HUES6 (cell line): ENCODE measurements at regions not wholly inside any gene's neighbourhood (a gene's known extent, or its start where the extent isn't known, plus 50 kb on each side); places are given as distances from the start of the nearest gene placed in this dataset.
"Not testable (repeated sequence)": the region's sequence is repeated elsewhere in the genome, so short reads cannot be mapped to it uniquely, and the experiment has no call there.

ENCODE experiments used
- H3K27ac ChIP-seq: 2 replicates; pipeline ENCODE4 v1.7.0; 2013; ENCODE audit warnings: low read depth, mild to moderate bottlenecking, low read length, inconsistent platforms
- H3K27me3 ChIP-seq: 2 replicates; pipeline ENCODE4 v1.6.1; 2013; ENCODE audit warnings: low read length; ENCODE audit not compliant: control insufficient read depth, insufficient read depth
- H3K36me3 ChIP-seq: 2 replicates; pipeline ENCODE4 v1.6.1; 2013; ENCODE audit warnings: low read length; ENCODE audit not compliant: control insufficient read depth, insufficient read depth
- H3K4me1 ChIP-seq: 2 replicates; pipeline ENCODE4 v1.6.1; 2013; ENCODE audit warnings: low read length; ENCODE audit not compliant: control insufficient read depth, insufficient read depth
- H3K4me3 ChIP-seq: 2 replicates; pipeline ENCODE4 v1.5.1; 2013; ENCODE audit warnings: low read depth, low read length
- H3K9ac ChIP-seq: one replicate; pipeline ENCODE4 v1.6.1; 2013; ENCODE audit warnings: mild to moderate bottlenecking, low read length
- H3K9me3 ChIP-seq: 2 replicates; pipeline ENCODE4 v1.6.1; 2013; ENCODE audit warnings: low read depth, low read length; ENCODE audit not compliant: control insufficient read depth, insufficient read depth

DNA sequence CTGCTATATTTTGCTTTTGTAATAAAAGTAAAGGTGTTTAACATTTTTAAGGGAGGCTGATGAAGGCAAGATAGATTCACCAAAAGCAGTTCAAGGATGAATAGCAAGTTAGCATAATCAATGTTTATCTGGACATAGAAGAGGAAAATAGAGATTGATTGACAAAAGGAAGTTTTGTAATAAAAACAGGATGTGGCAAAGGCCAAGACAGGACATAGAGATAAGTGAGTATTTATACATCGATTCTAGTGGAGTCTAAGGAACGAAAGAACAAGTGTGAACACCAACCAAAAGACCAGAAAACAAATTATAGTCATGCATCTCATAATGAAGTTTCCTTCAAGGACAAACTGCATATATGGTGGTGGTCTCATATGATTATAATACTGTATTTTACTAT lies 123.8 kb downstream of the CCDC71L start:
- H3K4me1 ChIP-seq, result no peaks in the 10 kb centered on the region
- H3K27me3 ChIP-seq, result no peaks in the 10 kb centered on the region
- no peak overlapping the region for H3K9ac ChIP-seq
- H3K9me3 ChIP-seq, result no peaks in the 10 kb centered on the region; the same call in none of the 2 replicates
- H3K27ac ChIP-seq, result no peak overlapping the region
- H3K36me3 ChIP-seq, result no peaks in the 10 kb centered on the region
- no peak overlapping the region for H3K4me3 ChIP-seq

DNA sequence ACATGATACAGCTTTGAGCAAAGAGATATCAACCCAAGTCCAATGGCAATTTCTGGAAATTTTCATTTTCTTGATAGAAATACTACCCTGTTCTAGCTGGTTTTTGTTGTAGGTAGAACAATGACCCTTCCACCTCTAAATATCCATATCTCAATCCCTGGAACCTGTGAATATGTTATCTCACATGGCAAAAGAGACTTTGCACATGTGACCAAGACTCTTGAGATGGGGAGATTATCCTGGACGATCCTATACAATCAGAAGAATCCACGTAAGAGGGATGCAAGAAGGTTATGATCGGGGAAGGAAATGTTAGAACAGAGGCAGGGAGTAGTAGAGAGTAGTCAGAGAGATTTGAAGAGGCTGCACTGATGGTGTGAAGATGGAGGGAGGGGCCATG lies 124.9 kb downstream of the CCDC71L start:
- H3K36me3 ChIP-seq, result no peaks in the 10 kb centered on the region
- no peaks in the 10 kb centered on the region for H3K27me3 ChIP-seq
- no peaks in the 10 kb centered on the region for H3K4me1 ChIP-seq
- H3K9me3 ChIP-seq, result no peaks in the 10 kb centered on the region; the same call in none of the 2 replicates
- H3K4me3 ChIP-seq, result no peak overlapping the region
- H3K27ac ChIP-seq, result no peak overlapping the region
- no peak overlapping the region for H3K9ac ChIP-seq

DNA sequence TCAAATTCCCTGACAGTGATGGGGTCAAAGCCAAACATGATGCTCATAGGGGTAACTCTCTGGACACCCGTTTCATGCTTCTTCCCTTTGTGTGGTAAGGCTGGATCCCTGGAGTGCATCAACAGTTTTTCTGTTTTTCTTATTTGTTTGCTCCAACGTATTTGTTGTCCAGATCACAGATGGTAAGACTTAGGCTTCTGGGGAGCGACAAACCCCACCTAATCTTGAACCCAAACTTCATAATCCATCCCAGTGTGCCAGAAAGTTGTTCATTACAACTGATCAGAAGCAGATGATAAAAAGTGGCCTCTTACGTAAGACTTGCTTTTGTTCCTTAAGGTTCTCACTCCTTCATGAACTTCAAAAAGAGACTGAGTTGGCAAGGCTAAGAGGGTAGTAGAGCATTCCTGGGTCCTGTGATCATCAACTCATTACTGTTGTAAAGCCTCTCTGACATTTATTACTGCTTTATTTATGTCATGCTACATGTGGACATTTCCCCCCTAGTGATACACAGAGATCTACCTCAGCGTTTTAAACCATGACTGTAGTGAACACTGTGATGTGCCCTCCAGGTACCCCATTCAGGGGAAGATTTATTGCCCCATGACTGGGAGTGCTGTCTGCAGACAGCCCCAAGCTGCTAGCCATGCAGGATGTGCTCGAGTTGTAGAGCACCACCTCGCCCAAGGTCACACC lies 125.6 kb downstream of the CCDC71L start:
- Histone ChIP-seq H3K27me3 (no peaks in the 10 kb centered on the region), H3K27ac (no peak overlapping the region), H3K9ac (no peak overlapping the region), H3K36me3 (no peaks in the 10 kb centered on the region), H3K4me3 (no peak overlapping the region), H3K9me3 (no peaks in the 10 kb centered on the region; the same call in none of the 2 replicates), H3K4me1 (no peaks in the 10 kb centered on the region)

DNA sequence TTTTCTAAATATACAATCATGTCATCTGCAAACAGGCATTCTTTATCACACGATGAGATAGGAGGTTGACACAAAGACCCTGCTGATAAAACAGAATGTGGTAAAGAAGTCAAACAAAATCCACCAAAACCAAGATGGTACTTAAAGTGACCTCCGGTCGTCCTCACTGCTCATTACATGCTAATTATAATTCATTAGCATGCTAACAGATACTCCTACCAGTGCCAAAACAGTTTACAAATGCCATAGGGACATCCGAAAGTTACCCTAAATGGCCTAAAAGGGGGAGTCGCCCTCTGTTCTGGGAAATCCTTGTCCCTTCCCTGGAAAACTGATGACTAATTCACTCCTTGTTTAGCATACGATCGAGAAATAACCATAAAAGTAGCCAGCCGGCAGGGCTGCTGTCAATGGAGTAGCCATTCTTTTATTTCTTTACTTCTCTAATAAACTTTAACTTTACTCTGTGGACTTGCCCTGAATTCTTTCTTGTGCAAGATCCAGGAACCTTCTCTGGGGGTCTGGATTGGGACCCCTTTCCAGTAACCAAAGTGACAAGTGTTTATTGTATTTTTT lies 126.6 kb downstream of the CCDC71L start:
- H3K4me1 ChIP-seq, result no peaks in the 10 kb centered on the region
- H3K9ac ChIP-seq, result no peak overlapping the region
- H3K4me3 ChIP-seq, result no peak overlapping the region
- H3K9me3 ChIP-seq, result no peaks in the 10 kb centered on the region; the same call in none of the 2 replicates
- H3K27me3 ChIP-seq, result no peaks in the 10 kb centered on the region
- H3K36me3 ChIP-seq, result no peaks in the 10 kb centered on the region
- H3K27ac ChIP-seq, result no peak overlapping the region

DNA sequence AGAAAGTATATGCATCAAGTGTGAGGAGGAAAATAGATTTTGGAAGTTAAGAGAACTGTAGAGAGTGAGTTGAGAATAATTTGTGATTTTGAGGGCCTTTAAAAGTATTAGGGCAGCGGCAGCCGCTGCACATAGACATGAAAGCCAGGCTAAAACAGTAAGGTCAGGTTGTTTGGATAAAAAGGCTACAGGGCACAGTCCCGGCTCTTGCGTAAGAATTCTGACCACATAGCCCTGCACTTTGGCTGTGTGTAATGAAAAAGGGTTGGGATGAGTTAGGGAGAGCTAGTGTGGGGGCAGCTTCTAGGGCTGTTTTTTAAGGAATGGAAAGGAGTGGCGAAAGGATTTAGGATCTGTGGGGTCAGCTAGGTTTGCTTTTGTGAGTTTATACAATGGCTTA lies 130.8 kb downstream of the CCDC71L start:
- H3K36me3 ChIP-seq, H3K4me1 ChIP-seq, H3K9me3 ChIP-seq, H3K27me3 ChIP-seq, H3K27ac ChIP-seq, H3K9ac ChIP-seq, H3K4me3 ChIP-seq: not testable (repeated sequence)

DNA sequence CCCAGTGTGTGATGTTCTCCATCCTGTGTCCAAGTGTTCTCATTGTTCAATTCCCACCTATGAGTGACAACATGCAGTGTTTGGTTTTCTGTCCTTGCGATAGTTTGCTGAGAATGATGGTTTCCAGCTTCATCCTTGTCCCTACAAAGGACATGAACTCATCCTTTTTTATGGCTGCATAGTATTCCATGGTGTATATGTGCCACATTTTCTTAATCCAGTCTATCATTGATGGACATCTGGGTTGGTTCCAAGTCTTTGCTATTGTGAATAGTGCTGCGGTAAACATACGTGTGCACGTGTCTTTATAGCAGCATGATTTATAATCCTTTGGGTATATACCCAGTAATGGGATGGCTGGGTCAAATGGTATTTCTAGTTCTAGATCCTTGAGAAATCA lies 134.3 kb downstream of the CCDC71L start:
- H3K4me1 ChIP-seq, H3K4me3 ChIP-seq, H3K36me3 ChIP-seq: not testable (repeated sequence)

DNA sequence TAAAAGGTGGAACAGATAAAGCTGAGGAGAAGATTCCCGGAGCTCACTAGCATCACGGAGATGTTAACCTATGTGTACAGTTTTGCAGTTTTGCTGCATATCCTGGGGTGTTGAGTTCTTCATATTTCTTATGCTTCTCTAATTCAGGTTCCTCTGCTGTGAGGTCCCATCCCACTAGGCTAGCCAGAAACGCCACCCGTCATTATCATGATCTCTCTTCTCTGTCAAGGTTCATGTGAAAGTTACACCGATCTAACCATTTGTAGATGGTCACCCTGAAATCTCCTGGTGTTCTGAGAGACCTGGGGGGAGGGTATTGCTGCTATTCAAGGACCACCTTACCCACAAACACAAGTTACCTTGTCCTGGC lies 136.3 kb downstream of the CCDC71L start:
- Histone ChIP-seq H3K9me3 (no peaks in the 10 kb centered on the region), H3K27ac (no peak overlapping the region), H3K27me3 (no peaks in the 10 kb centered on the region), H3K36me3 (no peaks in the 10 kb centered on the region), H3K9ac (no peak overlapping the region), H3K4me1 (peaks cover 6% of the 10 kb centered on the region; the same call in 1 of the 2 replicates), H3K4me3 (no peak overlapping the region)

More for the DNA sequence above, 134.3 kb downstream of the CCDC71L start:
- H3K27me3 ChIP-seq, H3K27ac ChIP-seq, H3K9me3 ChIP-seq, H3K9ac ChIP-seq: not testable (repeated sequence)

DNA sequence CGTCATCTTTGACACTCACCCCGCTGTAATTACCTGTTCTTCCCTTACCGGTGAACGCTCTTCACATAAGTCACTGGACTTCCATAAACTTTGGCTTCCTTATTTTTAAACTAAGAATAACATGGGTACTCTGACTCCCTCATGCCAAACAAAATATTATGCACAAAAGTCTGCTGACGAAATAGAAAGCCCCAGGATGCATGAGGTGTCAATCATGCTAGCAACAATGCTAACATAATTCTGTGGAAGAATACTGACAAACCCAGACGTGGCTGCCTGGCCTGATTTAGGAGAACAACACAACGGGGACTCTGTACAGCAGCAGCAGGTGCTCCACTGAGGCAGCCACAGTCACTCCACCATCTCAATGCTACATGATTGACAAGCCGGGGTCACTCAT lies 137.5 kb downstream of the CCDC71L start:
- no peak overlapping the region for H3K27ac ChIP-seq
- peaks cover 6% of the 10 kb centered on the region; the same call in 1 of the 2 replicates for H3K4me1 ChIP-seq
- H3K9me3 ChIP-seq, result no peaks in the 10 kb centered on the region
- H3K4me3 ChIP-seq, result no peak overlapping the region
- no peak overlapping the region for H3K9ac ChIP-seq
- H3K27me3 ChIP-seq, result no peaks in the 10 kb centered on the region
- no peaks in the 10 kb centered on the region for H3K36me3 ChIP-seq

DNA sequence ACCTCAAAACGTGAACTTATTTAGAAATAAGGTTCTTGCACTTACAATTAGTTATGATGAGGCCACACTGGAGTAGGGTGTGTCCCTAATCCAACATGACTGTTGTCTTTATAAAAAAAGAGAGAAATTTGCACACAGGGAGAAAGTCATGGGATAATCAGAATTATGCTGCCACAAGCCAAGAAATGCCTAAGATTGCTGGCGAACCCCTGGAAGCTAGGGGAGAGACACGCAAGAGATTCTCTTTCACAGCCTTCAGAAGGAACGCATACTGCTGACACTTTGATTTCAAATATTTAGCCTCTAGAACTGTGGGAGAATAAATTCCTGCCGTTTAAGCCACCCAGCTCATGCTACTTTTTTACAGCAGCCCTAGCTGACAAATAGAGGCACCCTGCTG lies 138.3 kb downstream of the CCDC71L start:
- Histone ChIP-seq H3K4me1 (peaks cover 6% of the 10 kb centered on the region; the same call in 1 of the 2 replicates), H3K27me3 (no peaks in the 10 kb centered on the region), H3K27ac (no peak overlapping the region), H3K9ac (no peak overlapping the region), H3K4me3 (no peak overlapping the region), H3K9me3 (no peaks in the 10 kb centered on the region), H3K36me3 (no peaks in the 10 kb centered on the region)

DNA sequence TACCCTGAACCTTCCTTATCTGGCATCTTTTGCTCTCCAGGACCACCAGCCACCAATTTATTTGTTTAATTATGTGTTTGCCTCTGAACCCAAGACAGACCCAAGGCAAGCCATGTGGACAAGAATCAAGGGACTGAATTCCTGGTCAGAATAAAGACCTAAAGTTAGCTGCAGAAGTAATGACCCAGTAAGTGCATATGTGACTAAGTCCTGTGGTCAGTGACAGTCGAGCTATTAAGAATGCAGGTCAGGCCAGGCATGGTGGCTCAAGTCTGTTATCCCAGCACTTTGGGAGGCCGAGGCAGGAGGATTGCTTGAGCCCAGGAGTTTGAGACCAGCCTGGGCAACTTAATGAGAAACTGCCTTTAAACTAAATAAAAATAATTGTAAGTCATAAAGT lies 139.4 kb downstream of the CCDC71L start:
- H3K27me3 ChIP-seq, result no peaks in the 10 kb centered on the region
- no peaks in the 10 kb centered on the region for H3K9me3 ChIP-seq
- no peak overlapping the region for H3K9ac ChIP-seq
- no peak overlapping the region for H3K27ac ChIP-seq
- no peaks in the 10 kb centered on the region for H3K36me3 ChIP-seq
- H3K4me3 ChIP-seq, result no peak overlapping the region
- peaks cover 6% of the 10 kb centered on the region; the same call in 1 of the 2 replicates for H3K4me1 ChIP-seq

DNA sequence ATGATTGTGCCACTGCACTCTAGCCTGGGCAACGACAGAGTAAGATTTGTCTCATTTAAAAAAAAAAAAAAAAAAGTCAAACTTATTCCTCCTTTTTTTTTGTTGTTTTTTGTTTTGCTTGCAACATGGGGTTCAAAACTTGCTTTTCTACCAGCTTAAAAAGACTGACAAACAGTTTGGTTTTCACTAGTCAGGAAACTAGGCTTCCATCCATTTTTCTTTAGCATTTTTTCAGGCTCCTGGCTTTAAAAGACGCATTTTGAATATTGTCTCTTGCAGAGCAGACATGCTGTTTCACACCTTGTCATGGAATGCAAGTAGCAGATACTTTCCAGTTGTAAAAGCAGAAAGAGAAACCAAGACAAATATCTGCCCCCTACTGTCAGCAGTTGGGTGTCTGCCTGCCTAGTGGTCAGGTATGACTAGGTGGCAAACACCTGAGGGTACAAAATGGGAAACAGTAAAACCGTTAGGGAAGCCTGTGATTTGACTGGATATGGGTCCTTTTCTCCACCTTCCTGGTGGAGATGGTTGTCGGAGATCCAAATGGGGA lies 139.9 kb downstream of the CCDC71L start:
- Histone ChIP-seq H3K4me3 (no peak overlapping the region), H3K9ac (no peak overlapping the region), H3K4me1 (peaks cover 6% of the 10 kb centered on the region; the same call in 1 of the 2 replicates), H3K9me3 (no peaks in the 10 kb centered on the region), H3K27ac (no peak overlapping the region), H3K36me3 (no peaks in the 10 kb centered on the region), H3K27me3 (no peaks in the 10 kb centered on the region)
